ENCODE measurements at regions not wholly inside any gene's neighbourhood (a gene's known extent, or its start where the extent isn't known, plus 50 kb on each side); places are given as distances from the start of the nearest gene placed in this dataset.

DNA sequence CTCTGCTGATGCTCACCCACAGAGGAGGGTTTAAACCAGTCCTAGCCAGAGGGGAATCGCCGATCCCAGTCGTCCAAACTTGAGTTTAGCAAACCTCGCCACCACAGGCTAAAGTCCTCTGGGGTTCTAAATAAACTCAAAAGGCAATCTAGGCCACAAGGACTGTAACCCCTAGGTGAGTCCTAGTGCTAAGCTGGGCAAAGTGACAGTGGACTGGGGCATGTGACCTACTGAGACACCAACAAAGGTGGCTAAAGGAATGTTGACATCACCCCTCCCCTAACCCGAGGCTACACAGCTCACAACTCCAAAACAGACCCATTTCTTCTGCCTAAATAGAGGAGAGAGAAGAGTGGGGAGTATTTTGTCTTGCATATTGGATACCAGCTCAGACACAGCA, 142.8 kb upstream of the PRDX4 start:
- TF ChIP-seq, protein P1, sequence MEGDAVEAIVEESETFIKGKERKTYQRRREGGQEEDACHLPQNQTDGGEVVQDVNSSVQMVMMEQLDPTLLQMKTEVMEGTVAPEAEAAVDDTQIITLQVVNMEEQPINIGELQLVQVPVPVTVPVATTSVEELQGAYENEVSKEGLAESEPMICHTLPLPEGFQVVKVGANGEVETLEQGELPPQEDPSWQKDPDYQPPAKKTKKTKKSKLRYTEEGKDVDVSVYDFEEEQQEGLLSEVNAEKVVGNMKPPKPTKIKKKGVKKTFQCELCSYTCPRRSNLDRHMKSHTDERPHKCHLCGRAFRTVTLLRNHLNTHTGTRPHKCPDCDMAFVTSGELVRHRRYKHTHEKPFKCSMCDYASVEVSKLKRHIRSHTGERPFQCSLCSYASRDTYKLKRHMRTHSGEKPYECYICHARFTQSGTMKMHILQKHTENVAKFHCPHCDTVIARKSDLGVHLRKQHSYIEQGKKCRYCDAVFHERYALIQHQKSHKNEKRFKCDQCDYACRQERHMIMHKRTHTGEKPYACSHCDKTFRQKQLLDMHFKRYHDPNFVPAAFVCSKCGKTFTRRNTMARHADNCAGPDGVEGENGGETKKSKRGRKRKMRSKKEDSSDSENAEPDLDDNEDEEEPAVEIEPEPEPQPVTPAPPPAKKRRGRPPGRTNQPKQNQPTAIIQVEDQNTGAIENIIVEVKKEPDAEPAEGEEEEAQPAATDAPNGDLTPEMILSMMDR (conservative IDR thresholded peaks at IDR 0.05), result no peak
- TF ChIP-seq EZH2 (IDR thresholded peaks at IDR 0.05; ENCODE audit: low read depth), result no peak

Measured in PC-9 (cell line).